Suprapubic skin (tissue), 4 donors: ENCODE measurements at regions not wholly inside any gene's neighbourhood (a gene's known extent, or its start where the extent isn't known, plus 50 kb on each side); places are given as distances from the start of the nearest gene placed in this dataset.

Source experiments
- DNase-seq, 2 donors: peaks; one replicate each; pipeline ENCODE4 v3.0.0-alpha.2; 2019; ENCODE audit warnings: low spot score in 2 of 2
- H3K27ac ChIP-seq: fragments of 200-600 bp; sonication (generic); one replicate; pipeline ENCODE4 v1.5.1; 2019
- H3K27me3 ChIP-seq: fragments of 200-600 bp; sonication (generic); one replicate; pipeline ENCODE4 v1.5.1; 2019
- H3K36me3 ChIP-seq: fragments of 200-600 bp; sonication (generic); one replicate; pipeline ENCODE4 v1.5.1; 2019
- H3K4me1 ChIP-seq: fragments of 200-600 bp; sonication (generic); one replicate; pipeline ENCODE4 v1.5.1; 2019
- H3K4me3 ChIP-seq: fragments of 200-600 bp; sonication (generic); one replicate; pipeline ENCODE4 v1.5.1; 2019; ENCODE audit warnings: mild to moderate bottlenecking
- H3K9me3 ChIP-seq: fragments of 200-600 bp; sonication (generic); one replicate; pipeline ENCODE4 v1.5.1; 2019
- CTCF ChIP-seq, 2 donors: fragments of 200-600 bp in 1 of 2; fragments of 450-650 bp in 1 of 2; sonication (generic) in 1 of 2; IDR thresholded peaks; one replicate each; pipeline ENCODE4 v1.5.1; 2016 to 2019; ENCODE audit warnings: antibody characterized with exemption in 2 of 2, mild to moderate bottlenecking in 1 of 2, moderate library complexity in 1 of 2
- EP300 ChIP-seq: sonication (generic); formaldehyde crosslinking; IDR thresholded peaks from one replicate; pipeline ENCODE4 v1.6.1; 2017; ENCODE audit warnings: antibody characterized with exemption
- POLR2A ChIP-seq, 2 donors: fragments of 450-650 bp; IDR thresholded peaks; one replicate each; pipeline ENCODE4 v1.6.1; 2017; ENCODE audit warnings: antibody characterized with exemption in 2 of 2, mild to moderate bottlenecking in 2 of 2, moderate library complexity in 2 of 2
- POLR2AphosphoS5 ChIP-seq, 3 donors: sonication (generic); formaldehyde crosslinking; IDR thresholded peaks; one replicate each; pipeline ENCODE4 v1.6.1; 2017; ENCODE audit warnings: antibody characterized with exemption in 3 of 3
- WGBS: methylation state at CpG from one replicate; pipeline ENCODE4 v1.1.5; 2018; 5-methylcytosine and 5-hydroxymethylcytosine counted together

DNA sequence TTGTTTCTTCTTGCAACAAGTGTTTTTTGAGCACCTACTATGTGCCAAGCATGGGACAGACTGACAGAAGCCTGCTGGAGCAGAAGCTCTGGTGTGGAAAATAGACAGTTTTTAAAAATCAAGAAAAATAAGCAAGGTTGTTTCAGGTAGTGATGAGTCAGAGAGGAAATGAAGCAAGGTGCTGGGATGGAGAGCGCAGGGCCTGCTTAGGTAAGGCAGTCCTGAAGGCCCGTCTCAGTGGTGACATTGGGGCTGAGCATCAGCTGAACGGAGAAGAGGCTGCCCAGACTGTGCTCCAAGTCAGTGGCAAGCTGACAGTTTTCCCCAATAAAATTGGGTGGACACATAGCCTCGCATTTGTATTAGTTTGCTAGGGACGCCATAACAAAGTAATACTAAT lies 263.6 kb downstream of the SS18 start:
- H3K4me1 ChIP-seq: peaks cover 16% of the 10 kb centered on the region
- TF ChIP-seq CTCF (IDR thresholded peaks at IDR 0.05) (no peak), EP300 (no peak), POLR2A (IDR thresholded peaks at IDR 0.05) (no peak), POLR2AphosphoS5 (IDR thresholded peaks at IDR 0.05) (no peak)

GRCh38 chr18:25825979-25826776 lies 264.2 kb downstream of the SS18 start:
- Histone ChIP-seq H3K27ac (no peak overlapping the region), H3K27me3 (no peaks in the 10 kb centered on the region), H3K9me3 (no peaks in the 10 kb centered on the region), H3K4me1 (peaks cover 13% of the 10 kb centered on the region), H3K36me3 (no peaks in the 10 kb centered on the region), H3K4me3 (no peak overlapping the region)
- no peak for DNase-seq
- WGBS: 89% methylated on average over 4 of the region's 4 CpGs
- TF ChIP-seq EP300 (no peak), CTCF (IDR thresholded peaks at IDR 0.05) (no peak), POLR2AphosphoS5 (IDR thresholded peaks at IDR 0.05) (no peak), POLR2A (IDR thresholded peaks at IDR 0.05) (no peak)

More for the DNA sequence above, 263.6 kb downstream of the SS18 start:
- H3K9me3 ChIP-seq: no peaks in the 10 kb centered on the region
- no peak overlapping the region for H3K4me3 ChIP-seq
- no peaks in the 10 kb centered on the region for H3K36me3 ChIP-seq
- no peaks in the 10 kb centered on the region for H3K27me3 ChIP-seq
- no peak for DNase-seq
- no peak overlapping the region for H3K27ac ChIP-seq
- 83% methylated on average over 5 of the region's 5 CpGs for WGBS

GRCh38 chr18:25825056-25825455 lies 265.4 kb downstream of the SS18 start:
- no peaks in the 10 kb centered on the region for H3K27me3 ChIP-seq
- TF ChIP-seq POLR2AphosphoS5 (IDR thresholded peaks at IDR 0.05) (no peak), CTCF (IDR thresholded peaks at IDR 0.05) (no peak), POLR2A (IDR thresholded peaks at IDR 0.05) (no peak), EP300 (no peak)
- DNase-seq: no peak
- no peak overlapping the region for H3K27ac ChIP-seq
- no peaks in the 10 kb centered on the region for H3K9me3 ChIP-seq
- peaks cover 10% of the 10 kb centered on the region for H3K4me1 ChIP-seq
- H3K4me3 ChIP-seq: no peak overlapping the region
- no peaks in the 10 kb centered on the region for H3K36me3 ChIP-seq
- WGBS: 80% methylated on average over 6 of the region's 6 CpGs

- DNase-seq: no peak
- Histone ChIP-seq H3K4me1 (no peaks in the 10 kb centered on the region), H3K27me3 (no peaks in the 10 kb centered on the region), H3K36me3 (no peaks in the 10 kb centered on the region), H3K4me3 (no peak overlapping the region), H3K9me3 (no peaks in the 10 kb centered on the region), H3K27ac (no peak overlapping the region)
- 86% methylated on average over 1 of the region's 1 CpG for WGBS
- no peak for TF ChIP-seq POLR2AphosphoS5 (IDR thresholded peaks at IDR 0.05)
- TF ChIP-seq POLR2A (IDR thresholded peaks at IDR 0.05): no peak
- TF ChIP-seq EP300: no peak
- no peak for TF ChIP-seq CTCF (IDR thresholded peaks at IDR 0.05)
Observed at GRCh38 chr18:25819746-25820363, 270.6 kb downstream of the SS18 start.

DNA sequence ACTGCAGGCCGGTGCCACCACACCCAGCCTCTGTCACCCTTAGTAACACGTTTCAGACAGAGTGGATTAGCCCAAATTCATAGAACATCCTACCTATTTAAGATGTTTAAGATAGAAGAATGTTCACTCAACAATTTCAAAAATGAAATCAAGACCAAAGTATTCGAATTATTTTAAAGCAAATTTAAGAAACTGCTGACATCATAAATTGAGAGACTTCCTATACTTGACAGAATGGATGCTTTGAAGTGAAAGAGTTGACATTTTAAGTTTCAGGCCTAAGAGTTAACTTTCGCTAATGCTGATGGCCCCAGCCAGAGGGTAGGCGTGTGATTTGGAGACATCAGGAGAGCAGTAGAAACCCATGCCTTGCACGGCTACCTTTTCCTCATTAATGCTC lies 271.9 kb downstream of the SS18 start:
- H3K27me3 ChIP-seq: no peaks in the 10 kb centered on the region
- no peaks in the 10 kb centered on the region for H3K36me3 ChIP-seq
- no peak overlapping the region for H3K4me3 ChIP-seq
- TF ChIP-seq CTCF (IDR thresholded peaks at IDR 0.05) (no peak), POLR2A (IDR thresholded peaks at IDR 0.05) (no peak), EP300 (no peak), POLR2AphosphoS5 (IDR thresholded peaks at IDR 0.05) (no peak)
- H3K9me3 ChIP-seq: no peaks in the 10 kb centered on the region
- WGBS: 88% methylated on average over 6 of the region's 6 CpGs
- DNase-seq: no peak
- H3K4me1 ChIP-seq: no peaks in the 10 kb centered on the region
- no peak overlapping the region for H3K27ac ChIP-seq
